Ovary (tissue), 7 donors: ENCODE measurements at regions not wholly inside any gene's neighbourhood (a gene's known extent, or its start where the extent isn't known, plus 50 kb on each side); places are given as distances from the start of the nearest gene placed in this dataset.

Experiments
- DNase-seq, 5 donors: peaks; one replicate each; pipeline ENCODE4 v3.0.0-alpha.2; 2019 to 2020
- H3K27ac ChIP-seq, 2 donors: fragments of 200-600 bp; one replicate each; pipeline versions ENCODE4 v1.5.1 to v1.8.0; 2019 to 2022
- H3K27me3 ChIP-seq: fragments of 200-600 bp; one replicate; pipeline ENCODE4 v1.8.0; 2022
- H3K36me3 ChIP-seq: fragments of 200-600 bp; sonication (generic); one replicate; pipeline ENCODE4 v1.5.1; 2019
- H3K4me1 ChIP-seq: one replicate; pipeline ENCODE4 v1.8.1; 2013; ENCODE audit warnings: mild to moderate bottlenecking, moderate library complexity; ENCODE audit not compliant: insufficient read depth
- H3K4me3 ChIP-seq: fragments of 200-600 bp; sonication (generic); one replicate; pipeline ENCODE4 v1.5.1; 2017
- H3K9me3 ChIP-seq, 2 donors: fragments of 200-600 bp in 1 of 2; sonication (generic) in 1 of 2; one replicate each; pipeline versions ENCODE4 v1.5.1 to v1.8.1; 2013 to 2019; ENCODE audit warnings: mild to moderate bottlenecking in 1 of 2, moderate library complexity in 1 of 2
- CTCF ChIP-seq, 3 donors: fragments of 450-650 bp in 2 of 3; fragments of 200-600 bp in 1 of 3; IDR thresholded peaks; one replicate each; pipeline versions ENCODE4 v1.5.1 to v1.8.0; 2016 to 2022; ENCODE audit warnings: antibody characterized with exemption in 3 of 3, mild to moderate bottlenecking in 1 of 3
- EP300 ChIP-seq: sonication (generic); formaldehyde crosslinking; IDR thresholded peaks from one replicate; pipeline ENCODE4 v1.6.1; 2017; ENCODE audit warnings: antibody characterized with exemption
- POLR2A ChIP-seq: fragments of 450-650 bp; IDR thresholded peaks from one replicate; pipeline ENCODE4 v1.6.1; 2017; ENCODE audit warnings: antibody characterized with exemption, mild to moderate bottlenecking, moderate library complexity
- WGBS, 3 donors: extraction: QIAGEN DNeasy Blood & Tissue Kit in 1 of 3; methylation state at CpG; one replicate each; pipeline versions ENCODE4 v1.1.5 to v1.1.7; 2013 to 2017; 5-methylcytosine and 5-hydroxymethylcytosine counted together
- intact Hi-C, 4 donors: fragments of 100-400 bp; cut with DNase I; formaldehyde crosslinking; loops; one replicate each; pipeline versions ENCODE4 v1.11.0 to v1.15.1; 2022 to 2023
- donor health status: DM: no; HTN: no; CAD: no; lungs with moderate emphysema.
- donor health status: DM: no; HTN: no; CAD: no.
- donor health status: Bipolar disorder and iron deficiency.
- donor health status: DM: no; HTN: no; CAD: no.
- donor health status: DM: yes; HTN: yes; CAD: no.

- Histone ChIP-seq H3K27ac (no peak overlapping the region), H3K36me3 (no peaks in the 10 kb centered on the region), H3K4me1 (no peaks in the 10 kb centered on the region), H3K4me3 (no peak overlapping the region), H3K27me3 (no peaks in the 10 kb centered on the region), H3K9me3 (no peaks in the 10 kb centered on the region)
- intact Hi-C loops: no loop called here
- DNase-seq: no peak
- TF ChIP-seq POLR2A: no peak
- TF ChIP-seq CTCF (IDR thresholded peaks at IDR 0.05): no peak
- TF ChIP-seq EP300: no peak
- WGBS, 3 donors: 84 to 89% (median 88%) methylated on average over 5 of the region's 5 CpGs
Observed at GRCh38 chr9:38132956-38133355, 63.9 kb upstream of the SHB start.

GRCh38 chr9:38131729-38132128 is 62.7 kb upstream of the SHB start:
- TF ChIP-seq CTCF (IDR thresholded peaks at IDR 0.05) (no peak), POLR2A (no peak), EP300 (no peak)
- Histone ChIP-seq H3K36me3 (no peaks in the 10 kb centered on the region), H3K27me3 (no peaks in the 10 kb centered on the region), H3K4me1 (no peaks in the 10 kb centered on the region), H3K4me3 (no peak overlapping the region), H3K27ac (no peak overlapping the region), H3K9me3 (no peaks in the 10 kb centered on the region)
- no peak for DNase-seq
- intact Hi-C loops: no loop called here
- WGBS, 3 donors: 83 to 89% (median 88%) methylated on average over 8 of the region's 8 CpGs

- intact Hi-C loops: no loop called here
- TF ChIP-seq CTCF (IDR thresholded peaks at IDR 0.05) (no peak), EP300 (no peak), POLR2A (no peak)
- WGBS, 3 donors: 82 to 92% (median 85%) methylated on average over 5 of the region's 5 CpGs
Observed at GRCh38 chr9:38130724-38131123, 61.7 kb upstream of the SHB start.

GRCh38 chr9:38129366-38129765 is 60.3 kb upstream of the SHB start:
- H3K4me3 ChIP-seq: no peak overlapping the region
- no peak for DNase-seq
- no peaks in the 10 kb centered on the region for H3K36me3 ChIP-seq
- no peaks in the 10 kb centered on the region for H3K9me3 ChIP-seq
- no peaks in the 10 kb centered on the region for H3K4me1 ChIP-seq
- intact Hi-C loops: loop anchor here in 2 of 4 donors (5.0 to 10.0 kb wide), 2 partner anchors 38 to 55 kb away; no protein-coding TSS in a partner anchor
- H3K27me3 ChIP-seq: no peaks in the 10 kb centered on the region
- TF ChIP-seq POLR2A (no peak), EP300 (no peak), CTCF (IDR thresholded peaks at IDR 0.05) (no peak)
- no peak overlapping the region for H3K27ac ChIP-seq
- 92 to 96% (median 92%) methylated on average over 6 of the region's 6 CpGs for WGBS, 3 donors

More at GRCh38 chr9:38130724-38131123, 61.7 kb upstream of the SHB start:
- Histone ChIP-seq H3K4me3 (no peak overlapping the region), H3K36me3 (no peaks in the 10 kb centered on the region), H3K4me1 (no peaks in the 10 kb centered on the region), H3K27ac (no peak overlapping the region), H3K27me3 (no peaks in the 10 kb centered on the region), H3K9me3 (no peaks in the 10 kb centered on the region)
- DNase-seq: no peak
